Islet of Langerhans (tissue), 1 donor: ENCODE measurements at regions not wholly inside any gene's neighbourhood (a gene's known extent, or its start where the extent isn't known, plus 50 kb on each side); places are given as distances from the start of the nearest gene placed in this dataset.

Experiments
- FAIRE-seq: peaks from one replicate; lab custom pipeline; 2011; peaks lifted over from hg19 to GRCh38; lab: Jason Lieb, UNC

DNA sequence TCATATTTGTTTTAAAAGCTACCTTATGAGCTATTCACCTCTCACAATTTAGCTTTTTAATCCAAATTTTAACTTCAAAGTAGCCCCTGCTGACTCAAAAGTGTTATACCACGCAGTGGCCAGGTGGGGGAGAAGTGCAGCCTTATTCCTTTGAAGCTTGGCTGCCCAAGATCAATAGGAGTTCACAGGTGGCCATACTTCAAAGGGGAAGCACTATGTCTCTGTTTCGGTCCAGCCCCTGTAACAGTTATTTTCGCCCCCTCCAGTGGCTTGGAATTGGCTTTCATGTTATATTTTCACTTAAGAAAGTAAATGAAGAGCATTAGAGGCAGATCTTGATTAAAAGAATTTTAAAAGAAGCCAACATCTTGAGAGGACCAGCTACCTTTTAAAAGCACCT, 608.4 kb downstream of the EPHA7 start:
- FAIRE-seq: no peak

- no peak for FAIRE-seq
Observed at GRCh38 chr6:92806254-92806653, 613.1 kb downstream of the EPHA7 start.

GRCh38 chr6:92791403-92791802, 628.0 kb downstream of the EPHA7 start:
- no peak for FAIRE-seq

GRCh38 chr6:92790381-92790780, 629.0 kb downstream of the EPHA7 start:
- no peak for FAIRE-seq

- FAIRE-seq: no peak
Observed at GRCh38 chr6:92784235-92784634, 635.1 kb downstream of the EPHA7 start.

DNA sequence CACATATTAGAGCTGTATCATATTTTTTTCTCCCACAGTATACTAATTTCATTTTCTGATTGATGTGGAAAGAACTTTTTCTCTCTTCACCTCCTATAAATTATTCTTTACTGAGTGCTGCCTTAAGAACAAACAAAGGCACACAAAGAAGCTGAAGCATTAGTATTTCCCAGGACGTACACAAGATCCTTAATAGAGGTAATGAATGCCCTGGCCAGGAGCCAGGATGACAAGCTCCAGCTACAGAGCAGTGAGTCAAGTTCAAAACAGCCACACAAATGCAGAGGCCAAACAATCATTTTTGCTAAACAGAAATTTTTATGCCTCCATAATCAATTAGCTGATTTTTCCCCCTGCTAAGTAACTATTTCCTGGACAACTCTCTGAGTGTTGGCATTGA, 639.6 kb downstream of the EPHA7 start:
- peak; percentile 53 for FAIRE-seq

GRCh38 chr6:92777146-92777740, 642.1 kb downstream of the EPHA7 start:
- FAIRE-seq: peak; percentile 55

DNA sequence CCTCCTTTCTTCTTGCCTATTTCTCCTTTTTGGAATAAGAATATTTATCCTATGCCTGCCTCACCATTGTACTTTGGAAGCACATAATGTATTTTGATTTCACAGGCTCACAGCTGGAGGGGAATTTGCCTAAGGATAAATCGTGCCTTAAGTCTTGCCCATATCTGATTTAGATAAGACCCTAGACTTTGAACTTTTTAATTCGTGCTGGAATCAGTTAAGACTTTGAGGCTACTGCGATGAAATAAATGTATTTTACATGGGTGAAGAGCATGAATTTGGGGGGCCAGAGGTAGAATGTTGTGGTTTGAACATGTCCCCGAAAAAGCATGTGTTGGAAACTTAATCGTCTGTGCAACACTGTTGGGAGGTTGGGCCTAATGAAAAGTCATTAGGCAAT, 648.8 kb downstream of the EPHA7 start:
- no peak for FAIRE-seq

DNA sequence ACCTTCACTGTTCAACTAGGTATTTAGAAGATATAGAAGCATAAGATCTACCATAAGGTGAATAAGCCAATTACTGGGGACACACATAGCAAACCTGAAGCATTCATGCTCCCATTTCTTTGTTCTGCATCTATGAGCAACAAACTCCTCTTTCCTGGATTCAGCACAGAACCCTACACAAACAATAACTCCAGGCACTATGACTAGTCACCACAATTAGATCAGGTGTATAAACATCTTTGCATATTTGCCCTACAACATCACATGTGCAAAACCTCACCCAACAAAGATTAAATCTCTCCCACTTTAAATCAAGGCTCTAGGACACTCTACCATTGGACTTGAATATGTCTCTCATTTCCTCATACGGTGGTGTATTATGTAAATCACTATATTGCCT, 652.3 kb downstream of the EPHA7 start:
- no peak for FAIRE-seq

- FAIRE-seq: no peak
Observed at GRCh38 chr6:92763680-92764079, 655.7 kb downstream of the EPHA7 start.

- FAIRE-seq: no peak
Observed at GRCh38 chr6:92763274-92763584, 656.1 kb downstream of the EPHA7 start.

GRCh38 chr6:92762443-92763273, 656.7 kb downstream of the EPHA7 start:
- FAIRE-seq: no peak

DNA sequence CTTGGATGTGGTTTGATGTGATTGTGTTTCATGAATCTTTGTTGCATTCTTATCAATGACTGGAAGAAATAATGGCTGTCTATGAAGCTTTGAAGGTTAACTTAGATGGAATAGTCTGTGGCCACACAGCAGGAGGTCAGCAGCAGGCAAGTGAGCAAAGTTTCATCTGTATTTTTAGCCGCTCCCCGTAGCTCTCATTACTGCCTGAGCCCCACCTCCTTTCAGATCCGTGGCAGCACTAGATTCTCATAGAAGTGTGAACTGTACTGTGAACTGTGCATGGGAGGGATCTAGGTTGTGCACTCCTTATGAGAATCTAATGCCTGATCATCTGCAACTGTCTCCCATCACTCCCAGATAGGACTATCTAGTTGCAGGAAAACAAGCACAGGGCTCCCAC, 660.2 kb downstream of the EPHA7 start:
- FAIRE-seq: no peak

GRCh38 chr6:92757925-92758324, 661.4 kb downstream of the EPHA7 start:
- no peak for FAIRE-seq

DNA sequence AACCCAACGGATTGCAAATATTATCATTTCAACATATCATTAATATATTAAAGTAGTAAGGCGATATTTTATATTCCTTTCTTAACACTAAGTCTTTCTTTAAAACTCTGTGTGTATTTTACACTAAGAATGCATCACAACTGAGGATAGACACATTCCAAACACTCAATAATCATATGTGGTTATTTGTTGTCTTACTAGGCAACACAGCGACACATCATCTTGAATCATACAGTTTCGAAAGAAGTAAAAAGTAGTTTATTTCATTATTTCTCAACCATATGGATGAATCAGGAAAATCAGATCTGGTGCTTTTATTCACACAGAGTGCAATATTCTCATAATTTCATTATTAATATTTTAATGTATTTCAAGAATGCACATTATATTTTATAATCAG, 662.4 kb downstream of the EPHA7 start:
- peak; percentile 60 for FAIRE-seq

GRCh38 chr6:92753956-92754355, 665.4 kb downstream of the EPHA7 start:
- FAIRE-seq: no peak

GRCh38 chr6:92752114-92752513, 667.2 kb downstream of the EPHA7 start:
- FAIRE-seq: no peak

DNA sequence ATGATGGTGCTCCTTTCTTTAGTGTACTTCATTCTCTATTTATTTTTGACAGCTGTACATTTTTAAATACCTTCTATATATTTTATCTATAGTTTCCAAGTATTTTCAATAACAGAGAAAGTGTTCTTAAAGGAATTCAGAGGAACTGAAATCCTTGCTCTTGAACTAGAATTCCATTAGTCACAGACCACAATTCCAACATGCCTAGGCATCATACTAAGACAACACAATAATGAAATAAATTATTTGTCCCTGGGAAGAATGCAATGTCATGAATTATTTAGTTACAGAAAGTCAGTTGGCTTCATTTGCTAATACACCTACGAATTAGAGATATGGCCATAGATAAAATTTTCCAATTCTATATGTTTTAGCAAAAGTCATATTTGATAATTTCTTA, 671.2 kb downstream of the EPHA7 start:
- no peak for FAIRE-seq

DNA sequence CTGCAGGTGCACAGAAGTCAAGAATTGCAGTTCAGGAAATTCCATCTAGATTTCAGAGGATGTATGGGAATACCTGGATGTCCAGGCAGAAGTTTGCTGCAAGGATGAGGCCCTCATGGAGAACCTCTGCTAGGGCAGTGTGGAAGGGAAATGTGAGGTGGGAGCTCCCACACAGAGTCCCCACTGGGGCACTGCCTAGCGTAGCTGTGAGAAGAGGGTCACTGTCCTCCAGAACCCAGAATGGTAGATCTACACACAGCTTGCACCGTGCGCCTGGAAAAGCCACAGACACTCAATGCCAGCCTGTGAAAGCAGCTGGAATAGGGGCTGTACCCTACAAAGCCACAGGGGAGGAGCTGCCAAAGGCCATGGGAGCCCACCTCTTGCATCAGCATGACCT, 681.4 kb downstream of the EPHA7 start:
- no peak for FAIRE-seq

DNA sequence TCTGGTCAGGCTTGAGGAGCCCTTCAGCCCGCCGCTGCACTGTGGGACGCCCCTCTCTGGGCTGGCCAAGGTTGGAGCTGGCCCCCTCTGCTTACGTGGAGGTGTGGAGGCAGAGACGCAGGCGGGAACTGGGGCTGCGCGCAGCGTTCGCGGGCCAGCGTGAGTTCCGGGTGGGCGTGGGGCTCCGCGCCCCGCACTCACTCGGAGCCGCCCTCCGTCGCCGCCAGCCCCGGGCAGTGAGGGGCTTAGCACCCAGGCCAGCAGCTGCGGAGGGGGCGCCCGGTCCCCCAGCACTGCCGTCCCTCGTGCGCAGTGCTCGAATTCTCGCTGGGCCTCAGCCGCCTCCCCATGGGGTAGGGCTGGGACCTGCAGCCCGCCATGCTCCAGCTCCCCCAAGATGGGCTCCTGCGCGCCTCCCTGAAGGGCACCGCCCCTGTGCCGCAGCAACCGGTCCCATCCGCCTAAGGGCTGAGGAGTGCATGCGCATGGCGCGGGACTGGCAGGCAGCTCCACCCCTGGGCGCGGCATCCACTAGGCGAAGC, 695.9 kb downstream of the EPHA7 start:
- FAIRE-seq: no peak

DNA sequence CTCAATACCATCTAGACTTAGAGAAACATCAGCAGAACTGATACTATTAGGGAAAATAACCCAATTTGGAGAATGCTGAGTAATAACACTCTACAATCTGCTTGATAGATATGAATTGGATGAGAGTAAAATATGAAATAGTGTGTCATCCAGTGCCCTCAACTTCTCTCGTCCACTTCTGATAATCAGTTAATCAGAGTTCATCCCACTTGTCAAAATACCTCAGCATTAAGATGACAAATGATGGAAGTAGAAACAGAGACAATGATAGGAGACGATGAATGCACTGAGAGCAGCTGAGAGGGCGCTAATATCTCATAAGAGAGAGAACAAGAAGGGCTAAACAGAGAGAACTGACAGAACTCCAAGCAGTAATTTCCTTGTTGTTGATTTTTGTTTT, 699.6 kb downstream of the EPHA7 start:
- FAIRE-seq: no peak

DNA sequence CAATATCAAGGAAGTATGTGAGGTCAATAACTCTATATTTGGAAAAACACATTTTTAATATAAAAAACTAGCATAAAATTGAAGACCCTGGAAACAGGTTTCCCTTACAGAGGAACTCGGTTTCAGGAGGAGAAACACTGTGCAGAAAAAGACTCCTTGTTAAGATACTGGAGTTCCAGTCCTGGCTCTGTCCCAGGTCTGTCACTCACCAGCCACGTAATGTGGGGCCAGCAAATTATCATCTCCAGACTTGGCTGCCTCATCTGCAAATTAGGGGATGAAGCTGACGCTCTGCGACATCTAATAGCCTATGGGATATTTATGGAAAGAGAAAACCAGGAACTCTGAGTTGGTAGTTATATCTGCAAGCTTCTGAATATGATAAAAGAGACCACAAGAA, 702.7 kb downstream of the EPHA7 start:
- FAIRE-seq: no peak

DNA sequence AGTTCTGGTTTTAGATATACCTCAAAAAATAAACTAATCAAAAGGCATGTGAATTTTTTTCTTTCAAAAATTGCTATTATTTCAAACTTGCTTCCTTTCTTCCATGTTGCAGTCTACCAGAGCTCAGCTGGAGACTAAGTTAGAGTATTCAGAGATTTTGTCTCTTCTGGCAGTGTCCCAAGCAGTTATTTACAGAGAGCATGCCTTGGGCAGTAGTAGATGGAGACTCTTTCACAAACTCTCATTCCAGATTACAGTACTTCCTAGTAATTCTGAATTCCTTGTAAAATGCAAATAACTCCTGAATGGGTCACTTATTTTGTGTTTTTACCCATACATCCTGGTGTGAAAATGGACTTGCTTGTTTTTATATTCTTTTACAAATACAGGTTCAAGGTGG, 703.4 kb downstream of the EPHA7 start:
- FAIRE-seq: no peak

GRCh38 chr6:92714346-92714745, 705.0 kb downstream of the EPHA7 start:
- FAIRE-seq: no peak
